DMS79 treated with DMSO at 0.1 percent for 48 hours (cell line): ENCODE measurements at regions not wholly inside any gene's neighbourhood (a gene's known extent, or its start where the extent isn't known, plus 50 kb on each side); places are given as distances from the start of the nearest gene placed in this dataset.

Experiments
- DNase-seq: peaks from one replicate; lab custom pipeline; 2025; lab: John Stamatoyannopoulos, UW

DNA sequence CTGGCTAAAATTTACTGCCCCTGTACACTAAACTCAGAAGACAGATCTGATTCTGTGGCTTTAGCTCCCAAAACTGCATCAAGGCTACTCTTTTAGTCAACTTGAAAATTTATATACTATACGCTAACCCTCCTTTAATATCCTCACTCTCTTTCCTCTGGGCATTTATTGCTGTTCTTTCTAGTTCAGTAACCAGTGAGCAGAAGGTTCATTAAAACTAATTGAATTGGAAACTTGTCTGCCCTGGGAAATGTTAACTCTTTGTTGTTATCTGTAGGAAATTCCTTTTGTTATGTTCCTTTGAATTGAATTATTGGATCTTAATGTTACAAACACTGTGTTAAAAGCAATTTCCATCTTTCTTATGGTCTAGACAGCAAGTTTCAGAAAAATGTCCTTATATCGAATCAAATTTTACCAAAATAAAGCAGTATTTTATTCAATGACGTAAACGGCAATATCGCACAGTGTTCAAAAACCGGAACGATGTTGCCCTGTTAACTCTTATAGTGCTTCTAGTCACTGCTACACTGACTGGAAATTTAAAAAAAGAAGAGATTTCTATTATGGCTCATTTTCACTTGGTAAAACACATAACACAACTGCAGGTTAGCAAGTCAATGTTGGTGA is 168.3 kb downstream of the NR4A2 start:
- DNase-seq: no peak

DNA sequence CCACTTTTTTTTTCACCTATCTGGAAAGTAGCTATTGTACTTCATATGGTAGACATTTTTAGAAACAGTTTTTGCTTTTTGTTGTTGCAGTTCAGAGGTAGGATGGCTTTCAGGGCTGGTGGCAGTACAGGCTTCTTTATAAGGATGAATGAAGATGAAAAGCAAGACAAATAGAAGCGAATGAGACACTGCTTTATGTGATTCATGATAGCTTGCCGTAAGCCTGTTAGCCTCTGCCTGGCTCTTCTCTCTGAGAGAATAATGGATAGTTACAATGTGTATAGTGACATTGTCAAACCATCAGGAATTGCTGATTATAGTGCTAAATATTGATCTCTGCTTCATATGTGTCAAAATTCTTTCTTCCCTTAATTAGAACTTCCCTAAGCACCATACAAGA is 173.7 kb downstream of the NR4A2 start:
- DNase-seq: no peak

DNA sequence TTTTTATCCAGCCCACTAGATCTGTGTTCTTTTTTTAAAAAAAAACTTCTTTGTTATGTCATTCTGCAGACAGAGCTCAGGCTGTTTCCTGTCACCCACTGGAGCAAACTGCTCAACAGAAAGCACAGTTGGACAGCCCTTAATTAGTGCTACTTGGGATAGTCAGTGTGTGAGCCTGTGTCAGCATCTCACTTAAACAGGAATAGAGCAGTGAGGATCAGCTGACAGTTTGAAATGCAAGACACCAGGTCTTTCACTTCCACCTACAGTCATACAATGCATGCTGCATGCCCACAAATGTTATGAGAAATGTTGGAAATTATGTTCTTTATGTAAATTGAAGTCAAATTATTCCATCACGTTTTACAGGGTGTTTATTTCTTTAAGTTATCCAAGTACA is 174.9 kb downstream of the NR4A2 start:
- DNase-seq: no peak

DNA sequence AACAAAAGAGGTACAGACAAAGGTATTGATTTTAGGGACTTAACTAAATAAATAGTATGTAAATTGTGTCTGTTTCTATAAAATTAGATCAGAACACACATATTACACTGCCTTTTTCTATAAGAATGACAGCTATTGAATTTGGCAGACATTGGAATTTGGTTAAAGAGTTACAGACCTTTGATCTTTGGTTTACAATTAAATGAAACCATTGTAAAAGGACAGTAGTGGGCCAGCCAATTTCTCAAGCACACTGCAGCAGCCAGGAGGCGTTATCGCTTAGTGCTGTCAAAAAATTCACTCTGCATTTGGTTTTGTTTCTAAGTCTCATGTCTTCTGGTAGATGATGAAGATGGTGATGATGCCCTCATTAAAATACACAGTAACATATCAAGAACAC is 175.9 kb downstream of the NR4A2 start:
- no peak for DNase-seq

DNA sequence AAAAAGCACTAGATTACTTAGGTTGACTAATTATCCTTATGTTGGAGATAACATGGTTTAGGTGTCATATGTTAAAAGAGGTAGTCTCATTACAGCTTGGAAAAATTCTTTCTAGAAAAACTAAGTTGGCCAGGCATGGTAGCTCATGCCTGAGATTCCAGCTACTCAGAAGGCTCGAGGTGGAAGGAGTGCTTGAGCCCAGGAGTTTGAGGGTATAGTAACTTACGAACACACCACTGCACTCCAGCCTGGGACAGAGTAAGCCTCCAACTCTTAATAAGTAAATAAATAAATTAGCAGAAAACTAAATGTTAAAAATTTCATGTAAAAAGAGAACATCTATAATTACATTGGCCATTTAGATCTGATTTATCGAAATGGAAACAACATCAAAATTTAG is 177.2 kb downstream of the NR4A2 start:
- no peak for DNase-seq

DNA sequence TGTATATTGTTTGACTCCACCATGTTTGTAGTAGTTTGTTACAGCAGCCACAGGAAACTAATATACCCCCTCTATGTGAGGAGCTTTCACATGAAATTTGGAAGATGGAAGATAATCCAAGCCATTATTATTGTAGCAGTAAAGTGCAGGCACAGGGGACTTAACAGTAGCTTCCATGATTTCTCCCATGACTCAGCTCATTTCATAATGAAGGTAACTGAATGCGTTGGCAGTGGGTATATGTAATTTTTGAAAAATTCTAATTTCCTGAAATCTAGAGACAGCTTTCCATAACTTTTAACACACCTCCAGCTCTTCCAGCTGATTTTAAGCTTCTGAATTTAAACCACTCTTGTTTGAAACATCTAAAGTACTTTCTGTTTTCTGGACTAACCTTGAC is 181.2 kb downstream of the NR4A2 start:
- no peak for DNase-seq

DNA sequence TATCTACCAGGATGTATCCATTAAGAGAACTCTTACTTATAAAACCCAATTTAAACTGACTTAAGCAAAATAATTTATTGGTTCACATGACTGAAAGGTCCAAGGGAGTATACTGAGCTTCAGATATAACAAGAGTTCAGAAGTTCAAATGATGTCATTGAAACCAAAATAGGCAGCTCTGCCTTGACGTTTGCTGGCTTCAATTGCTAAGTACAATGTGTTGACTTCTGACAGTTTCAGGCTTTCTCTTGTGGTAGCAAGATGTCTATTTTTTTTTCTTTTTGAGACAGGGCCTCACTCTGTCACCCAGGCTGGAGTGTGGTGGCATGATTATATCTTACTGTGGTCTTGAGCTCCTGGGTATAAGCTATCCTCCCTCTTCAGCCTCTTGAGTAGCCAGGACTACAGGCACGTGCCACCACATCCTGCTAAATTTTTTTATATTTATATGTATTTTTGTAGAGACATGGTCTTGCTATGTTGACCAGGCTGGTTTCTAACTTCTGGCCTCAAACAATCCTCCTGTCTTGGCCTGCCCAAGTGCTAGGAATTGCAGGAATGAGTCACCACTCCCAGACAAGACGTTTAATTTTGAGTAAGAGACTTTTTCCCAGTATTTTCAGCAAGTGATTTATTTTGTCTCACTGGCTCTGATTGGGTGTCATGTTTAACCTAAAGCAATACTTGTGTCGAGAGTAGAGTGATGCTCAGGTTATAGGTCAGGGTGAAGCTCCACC is 184.8 kb downstream of the NR4A2 start:
- DNase-seq: no peak

DNA sequence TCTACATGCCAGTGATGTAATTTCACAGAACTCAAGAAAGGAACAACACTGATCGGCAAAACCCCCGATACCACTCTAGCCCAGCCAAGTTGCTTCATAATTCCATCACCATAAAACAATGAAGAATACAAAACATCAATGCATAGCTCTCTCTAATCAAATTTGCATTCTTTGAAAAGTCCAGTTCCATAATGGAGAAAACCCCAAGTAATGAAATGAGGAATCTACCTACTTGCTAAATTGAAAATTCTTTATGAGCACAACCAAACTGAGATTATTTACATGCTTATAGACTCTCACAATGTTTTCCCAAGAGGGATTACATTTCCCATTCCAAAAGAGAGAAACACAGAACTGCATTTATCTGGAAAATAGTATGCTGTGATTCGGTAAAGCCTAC is 186.5 kb downstream of the NR4A2 start:
- DNase-seq: no peak

DNA sequence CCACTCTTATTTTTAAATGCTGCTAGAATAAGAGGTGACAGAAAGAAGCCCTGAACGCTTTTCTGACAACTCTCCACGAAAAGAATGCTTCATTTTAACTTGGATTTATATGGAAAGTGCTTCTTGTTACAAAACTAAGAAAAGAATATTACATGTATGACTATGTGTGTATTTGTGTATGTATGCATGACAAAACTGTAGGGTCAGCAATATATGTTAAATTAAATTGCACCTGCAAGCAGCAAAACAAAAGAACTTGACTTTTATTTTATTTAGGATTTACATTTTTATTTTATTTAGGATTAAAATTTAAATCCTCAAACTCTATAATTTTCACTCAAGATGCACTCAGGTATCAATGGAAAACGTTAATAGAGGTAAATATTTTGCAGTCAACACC is 187.1 kb downstream of the NR4A2 start:
- no peak for DNase-seq

DNA sequence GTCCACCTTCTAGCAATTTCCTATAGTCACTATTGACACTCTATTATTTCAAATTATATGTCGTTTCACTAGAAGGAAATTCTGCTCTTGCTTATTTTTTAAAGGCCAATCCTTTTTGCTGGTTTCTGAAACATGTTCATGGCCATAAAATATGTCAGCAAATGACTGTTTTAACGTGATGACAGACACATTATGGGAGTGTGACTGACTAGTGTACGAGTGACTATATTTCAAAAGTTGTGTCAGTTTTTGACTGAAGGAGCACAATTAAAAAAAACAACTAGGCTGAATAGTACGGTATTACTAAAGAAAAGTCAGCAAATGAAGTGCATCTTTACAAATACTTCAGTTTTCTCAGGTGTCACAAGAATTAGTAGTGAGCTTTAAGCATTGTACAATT is 196.0 kb downstream of the NR4A2 start:
- DNase-seq: no peak

DNA sequence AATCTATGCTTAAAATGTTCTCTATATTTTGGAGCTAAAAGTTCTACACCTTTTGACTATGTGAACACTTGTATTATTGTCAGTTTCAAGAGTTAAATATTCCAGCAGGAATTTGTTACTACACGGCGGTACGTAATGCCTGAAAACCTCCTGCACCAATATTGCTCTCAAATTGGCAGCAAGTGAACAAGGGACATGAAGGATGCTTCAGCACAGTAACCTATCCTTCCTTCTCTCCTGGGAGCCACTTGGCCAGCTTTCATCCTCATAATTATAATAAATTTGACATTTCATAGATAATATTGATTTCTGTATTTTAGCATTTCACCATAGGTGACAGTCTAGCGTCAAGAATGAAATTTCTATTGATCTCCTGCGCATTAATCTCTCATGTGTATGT is 197.6 kb downstream of the NR4A2 start:
- no peak for DNase-seq

DNA sequence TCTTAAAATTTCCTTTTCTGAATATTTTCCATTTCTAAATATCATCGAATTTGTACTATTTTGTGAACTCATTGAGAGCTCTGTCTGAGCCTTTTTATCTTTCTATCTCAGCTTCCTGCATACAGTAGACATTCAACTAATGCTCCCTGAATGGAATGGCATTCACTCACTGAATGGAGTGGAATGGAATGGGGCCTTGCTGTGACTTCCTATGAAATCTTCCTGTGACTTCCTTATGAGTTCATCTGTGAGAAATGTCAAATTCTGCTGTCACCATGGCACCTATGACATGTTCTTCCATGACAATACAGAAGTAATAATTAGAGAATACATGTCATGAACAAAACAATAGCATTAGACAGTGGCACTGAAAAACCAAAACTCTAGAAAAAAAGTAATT is 199.6 kb downstream of the NR4A2 start:
- no peak for DNase-seq

DNA sequence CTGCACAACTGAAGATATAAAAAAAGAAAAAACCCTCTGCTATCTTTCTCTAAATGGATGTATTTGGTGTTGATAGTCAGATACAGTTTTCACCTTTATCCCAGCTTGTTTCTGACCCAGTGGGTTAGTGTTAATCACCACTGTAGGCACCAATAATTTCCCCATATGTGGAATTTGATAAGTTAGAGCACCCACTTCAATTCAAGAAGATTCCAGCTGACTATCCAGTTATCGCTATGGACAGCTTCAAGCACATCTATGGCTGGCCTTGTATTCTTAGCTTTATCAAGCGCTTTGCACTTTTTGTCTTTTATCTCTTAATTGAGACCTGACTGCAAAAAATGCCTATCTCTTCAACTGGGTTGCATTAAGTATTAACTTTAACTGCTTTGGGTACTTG is 200.4 kb downstream of the NR4A2 start:
- no peak for DNase-seq

DNA sequence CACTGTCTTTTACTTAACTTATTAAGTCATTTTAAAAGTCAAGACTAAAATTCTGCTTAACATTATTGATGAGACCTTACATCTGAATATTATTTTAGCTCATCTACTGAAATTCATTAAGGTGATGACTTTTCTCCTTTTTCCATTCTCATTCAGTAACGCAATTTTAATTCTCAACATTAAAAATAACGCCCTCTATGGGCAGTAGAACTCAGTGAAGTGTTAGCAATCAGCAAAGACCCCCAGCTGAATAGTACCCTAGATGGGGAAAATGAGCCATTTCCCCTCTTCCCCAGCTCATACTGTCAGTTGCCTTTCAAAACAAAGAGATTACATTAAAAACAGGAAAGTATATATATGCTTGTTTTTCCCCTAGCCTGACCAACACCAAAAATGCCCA is 203.3 kb downstream of the NR4A2 start:
- DNase-seq: no peak

DNA sequence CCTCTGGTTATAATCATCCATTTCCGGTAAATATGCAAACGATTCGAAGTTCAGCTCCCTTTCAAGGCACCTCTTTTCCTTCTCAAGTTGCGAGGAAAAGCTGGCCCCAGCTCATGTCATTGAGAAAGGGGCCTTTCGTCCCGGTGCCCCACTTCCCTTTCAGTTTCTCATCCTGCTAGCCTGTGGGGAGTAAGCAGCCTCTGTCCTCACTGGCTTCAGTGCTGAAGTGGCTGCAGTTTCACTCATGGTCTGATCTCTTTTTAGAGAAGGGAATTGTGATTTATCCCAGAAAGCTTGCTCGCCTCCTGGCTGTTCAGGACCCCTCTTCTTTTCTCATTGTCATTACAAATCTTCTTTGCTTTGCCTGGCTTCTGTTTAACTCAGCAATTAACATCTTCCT is 207.5 kb downstream of the NR4A2 start:
- DNase-seq: no peak

DNA sequence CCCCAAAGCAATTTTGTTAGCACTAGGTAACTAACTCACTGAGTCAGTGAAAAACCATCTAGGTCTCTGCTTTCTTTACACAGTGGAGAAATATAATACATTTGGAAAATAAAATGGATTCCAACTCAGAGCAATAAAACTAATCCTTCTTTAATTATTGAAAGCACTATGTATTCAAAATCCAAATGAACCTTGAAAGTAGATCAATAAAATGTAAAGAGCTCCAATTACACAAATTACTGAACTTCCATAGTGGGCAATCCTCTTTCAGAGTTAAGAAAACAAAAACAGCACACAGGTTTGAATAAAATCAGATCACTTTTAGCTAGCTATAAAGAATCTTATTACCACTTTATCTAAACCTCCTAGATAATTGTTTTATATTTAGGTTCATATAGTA is 208.1 kb downstream of the NR4A2 start:
- DNase-seq: no peak

DNA sequence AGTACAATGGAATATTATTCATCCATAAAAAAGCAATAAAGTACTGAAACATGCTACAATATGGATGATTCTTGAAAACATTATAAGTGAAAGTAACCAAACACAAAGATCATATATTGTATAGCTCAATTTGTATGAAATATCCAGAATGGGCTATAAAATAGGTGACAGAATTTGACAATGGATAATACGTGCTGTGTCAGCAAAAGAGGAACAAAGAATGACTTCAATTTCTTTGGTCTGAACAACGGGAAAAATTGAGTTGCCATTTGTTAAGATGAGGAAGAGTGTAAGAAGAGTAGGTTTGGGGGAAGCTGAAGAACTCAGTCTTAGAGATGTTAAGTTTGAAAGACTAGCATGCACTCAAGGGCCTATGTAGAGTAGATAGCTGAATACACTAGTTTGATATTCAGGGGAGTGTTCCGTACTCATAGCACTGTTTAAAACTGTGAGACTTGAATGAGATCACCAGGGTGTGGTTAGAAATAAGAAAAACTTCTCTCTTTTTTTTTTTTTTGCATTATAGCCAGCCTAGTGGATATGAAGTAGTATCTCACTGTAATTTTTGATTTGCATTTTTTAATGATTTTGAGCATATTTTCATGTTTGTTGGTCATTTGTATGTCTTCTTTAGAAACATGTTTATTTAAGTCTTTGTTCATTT is 213.6 kb downstream of the NR4A2 start:
- DNase-seq: no peak

DNA sequence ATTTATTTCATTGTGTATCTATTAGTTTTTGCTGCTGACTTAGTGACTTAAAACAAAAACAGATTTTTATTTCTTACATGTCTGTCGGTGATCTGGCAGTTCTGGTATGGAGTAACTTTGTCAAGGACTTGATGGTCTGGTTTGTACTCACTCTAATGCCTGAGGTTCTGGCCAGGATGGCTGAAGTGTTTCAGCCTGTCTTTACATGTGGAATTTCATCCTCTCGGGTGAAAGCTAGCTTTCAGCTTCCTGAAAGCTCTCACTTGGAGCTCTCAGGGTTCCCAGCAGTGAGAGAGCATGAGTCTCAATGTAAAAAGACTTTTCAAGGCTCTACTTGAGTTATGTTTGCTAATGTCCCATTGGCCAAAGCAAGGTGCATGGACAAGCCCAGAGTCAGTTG is 216.4 kb downstream of the NR4A2 start:
- DNase-seq: no peak

DNA sequence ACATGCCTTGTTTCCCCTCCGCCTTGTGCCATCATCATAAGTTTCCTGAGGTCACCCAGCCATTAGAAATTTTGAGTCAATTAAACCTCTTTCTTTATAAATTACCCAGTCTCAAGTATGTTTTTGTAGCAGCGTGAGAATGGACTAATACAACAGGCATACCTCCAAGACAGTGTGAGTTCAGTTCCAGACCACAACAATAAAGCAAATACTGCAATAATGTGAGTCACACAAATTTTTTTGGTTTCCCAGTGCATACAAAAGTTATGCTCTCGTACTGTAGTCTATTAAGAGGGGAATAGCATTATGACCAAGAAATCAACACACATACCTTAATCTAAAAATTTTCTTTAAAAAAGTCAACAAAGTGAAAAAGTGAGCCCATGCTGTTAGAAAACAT is 217.2 kb downstream of the NR4A2 start:
- DNase-seq: no peak

DNA sequence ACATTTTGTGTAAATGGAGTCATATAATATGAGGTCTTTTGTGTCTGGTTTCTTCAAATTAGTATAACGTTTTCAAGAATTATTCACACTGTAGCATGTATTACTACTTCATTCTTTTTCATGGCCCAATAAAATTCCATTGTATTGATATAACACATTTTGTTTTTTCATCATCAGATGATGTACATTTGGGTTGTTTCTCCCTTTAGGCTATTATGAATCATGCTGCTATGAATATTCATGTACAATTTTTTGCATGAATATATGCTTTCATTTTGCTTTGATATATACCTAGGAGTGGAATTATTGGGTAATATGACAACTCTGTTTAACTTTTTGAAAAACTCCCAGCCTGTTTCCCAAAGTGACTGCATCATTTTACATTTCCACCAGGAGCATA is 220.2 kb downstream of the NR4A2 start:
- no peak for DNase-seq

DNA sequence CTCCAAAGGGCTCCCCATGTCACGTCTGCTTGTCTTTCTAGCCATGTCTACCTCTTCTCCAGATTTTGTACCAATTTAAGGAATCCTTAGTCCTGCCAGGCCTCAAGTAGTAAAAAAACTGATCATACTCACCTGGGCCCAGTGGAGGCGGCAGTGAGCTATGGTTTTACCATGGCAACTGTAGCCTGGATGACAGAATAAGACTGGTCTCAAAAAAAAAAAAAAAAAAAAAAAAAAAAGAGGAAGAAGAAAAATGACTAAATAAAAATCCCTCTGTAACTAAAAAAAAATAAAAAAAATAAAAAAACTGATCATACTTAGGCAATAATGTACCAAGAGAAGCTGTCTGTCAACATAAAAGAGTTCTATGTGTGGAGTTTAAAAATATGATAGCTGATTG is 221.6 kb downstream of the NR4A2 start:
- no peak for DNase-seq

DNA sequence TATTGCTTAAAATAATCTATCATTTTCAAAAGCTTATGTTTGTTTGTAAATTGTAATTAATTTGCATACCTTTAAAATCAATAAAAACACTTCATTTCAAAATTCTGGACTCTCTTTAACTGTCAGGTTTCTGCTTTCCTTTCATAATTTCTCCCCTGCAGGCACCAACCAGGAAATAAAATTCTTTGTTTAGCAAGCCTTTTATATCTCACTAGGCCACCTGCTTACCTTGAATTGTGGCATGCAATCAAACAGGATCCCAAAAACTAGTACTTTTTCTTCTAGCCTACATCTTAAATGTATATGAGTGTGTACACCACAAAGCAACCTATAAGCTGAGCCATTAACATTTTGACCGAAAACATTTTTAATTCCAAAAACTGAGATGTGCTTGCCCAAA is 233.1 kb downstream of the NR4A2 start:
- DNase-seq: no peak

DNA sequence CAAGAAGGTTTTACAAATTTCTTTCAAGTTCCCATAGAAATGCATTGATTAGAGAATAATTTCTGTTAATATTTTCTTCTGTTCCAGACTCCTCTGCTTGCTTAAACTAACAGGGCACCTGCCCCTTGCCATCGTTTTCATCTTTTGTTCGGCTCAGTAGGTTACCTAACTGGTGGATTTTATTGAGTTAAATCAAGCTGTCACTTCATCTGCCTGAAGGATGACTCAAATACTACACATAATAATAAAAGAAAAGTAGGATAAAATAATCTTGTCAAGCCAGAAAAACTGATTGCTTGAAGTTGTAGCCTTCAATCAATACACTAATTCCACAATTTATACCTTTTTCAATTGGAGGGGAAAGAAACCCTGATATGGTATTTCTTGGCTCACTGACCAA is 234.0 kb downstream of the NR4A2 start:
- no peak for DNase-seq

DNA sequence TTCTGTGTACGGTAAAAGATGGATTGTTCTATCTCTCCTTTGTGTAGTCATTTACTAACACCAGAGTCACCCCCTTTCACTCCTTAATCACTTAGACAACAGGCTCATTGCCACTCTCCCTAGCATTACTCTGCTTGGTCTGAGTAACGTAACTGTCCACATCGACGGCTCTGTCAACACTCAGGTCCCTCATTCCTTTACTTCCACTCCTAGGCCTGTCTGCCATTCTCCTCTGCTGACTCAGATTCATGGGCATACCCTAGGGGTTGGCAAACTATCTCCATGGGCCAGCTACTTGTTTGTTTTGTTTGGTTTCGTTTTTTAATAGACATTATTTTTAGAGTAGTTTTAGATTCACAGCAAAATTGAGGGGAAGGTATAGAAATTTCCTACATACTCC is 243.9 kb downstream of the NR4A2 start:
- DNase-seq: no peak
